Pulmonary artery endothelial cell (primary cell): ENCODE measurements at regions not wholly inside any gene's neighbourhood (a gene's known extent, or its start where the extent isn't known, plus 50 kb on each side); places are given as distances from the start of the nearest gene placed in this dataset.
A peak's percentile ranks its signal among the peaks of the same experiment; 100 is the strongest.

Experiments
- DNase-seq: peaks from one replicate; pipeline ENCODE4 v3.0.0-alpha.2; 2011; ENCODE audit warnings: low read depth, low spot score

DNA sequence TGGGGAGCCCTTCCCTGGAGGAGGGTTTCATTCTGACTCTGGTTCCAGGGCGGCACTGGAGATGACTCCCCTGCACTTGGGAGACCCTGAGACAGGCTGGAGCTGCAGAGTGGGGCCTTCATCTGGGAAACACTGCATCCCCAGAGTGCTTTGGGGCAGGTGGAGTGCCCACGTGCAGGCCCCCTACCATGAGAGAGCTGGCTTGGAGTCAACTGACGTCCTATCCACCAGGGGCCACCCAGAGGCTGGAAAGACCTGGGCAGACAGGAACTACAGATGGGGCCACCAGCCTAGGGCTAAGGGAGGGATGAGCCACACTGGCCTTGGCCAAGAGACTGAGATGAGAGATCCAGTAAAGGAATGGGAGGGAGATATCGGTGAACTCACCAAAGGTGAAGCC, 153.8 kb downstream of the ASB1 start:
- no peak for DNase-seq

DNA sequence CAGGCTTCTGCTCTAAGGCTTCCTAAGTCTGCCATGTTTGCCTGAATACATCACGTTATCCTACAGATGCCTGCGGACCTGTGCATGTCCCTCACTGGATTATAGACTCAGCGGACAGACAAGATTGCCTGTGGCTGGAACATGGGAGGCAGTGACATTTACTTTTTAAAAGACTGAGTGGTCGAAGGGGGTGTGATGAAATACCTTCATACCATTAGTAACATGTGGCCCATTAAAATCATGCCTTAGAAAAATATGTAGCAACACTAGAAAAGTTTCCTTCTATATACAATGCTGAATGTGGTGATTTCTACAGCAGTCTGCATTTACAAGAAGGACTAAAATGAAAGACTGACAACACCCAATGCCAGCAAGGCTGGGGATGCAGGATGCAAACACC, 154.4 kb downstream of the ASB1 start:
- no peak for DNase-seq

DNA sequence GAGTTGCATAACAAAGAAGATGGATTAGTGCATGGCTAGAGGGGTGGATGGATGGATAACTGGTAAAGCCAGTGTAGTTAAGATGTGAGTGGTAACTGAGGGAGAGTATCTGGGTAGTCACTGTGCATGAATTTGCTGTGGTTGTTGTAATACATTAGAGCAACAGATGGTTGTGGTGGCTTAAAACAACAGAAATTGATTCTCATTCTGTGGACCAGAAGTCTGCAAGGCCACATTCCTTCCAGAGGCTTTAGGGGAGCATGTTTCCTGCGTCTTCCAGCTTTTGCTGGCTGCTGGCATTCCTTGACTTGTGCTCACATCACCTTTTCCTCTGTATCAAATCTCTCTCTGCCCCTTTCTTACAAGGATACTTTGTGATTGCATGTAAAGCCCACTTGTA, 155.4 kb downstream of the ASB1 start:
- DNase-seq, result no peak

DNA sequence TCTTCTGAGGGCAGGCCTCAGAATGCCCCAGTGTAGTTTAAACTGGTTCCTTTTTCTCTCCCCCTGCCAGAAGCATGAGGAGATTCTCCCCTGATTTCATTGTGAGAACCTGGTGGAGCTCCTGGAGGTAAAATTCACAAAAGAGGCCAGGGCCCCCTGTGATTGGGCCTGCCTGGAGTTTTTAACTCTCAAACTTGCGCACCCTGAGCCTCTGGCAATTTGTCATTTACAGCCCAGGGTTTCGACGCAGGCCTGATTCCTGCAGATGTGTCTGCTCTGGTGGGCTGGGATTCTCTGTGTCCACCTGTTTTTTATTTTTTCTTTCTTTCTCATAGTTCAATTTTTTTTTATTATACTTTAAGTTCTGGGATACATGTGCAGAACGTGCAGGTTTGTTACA, 157.9 kb downstream of the ASB1 start:
- no peak for DNase-seq

DNA sequence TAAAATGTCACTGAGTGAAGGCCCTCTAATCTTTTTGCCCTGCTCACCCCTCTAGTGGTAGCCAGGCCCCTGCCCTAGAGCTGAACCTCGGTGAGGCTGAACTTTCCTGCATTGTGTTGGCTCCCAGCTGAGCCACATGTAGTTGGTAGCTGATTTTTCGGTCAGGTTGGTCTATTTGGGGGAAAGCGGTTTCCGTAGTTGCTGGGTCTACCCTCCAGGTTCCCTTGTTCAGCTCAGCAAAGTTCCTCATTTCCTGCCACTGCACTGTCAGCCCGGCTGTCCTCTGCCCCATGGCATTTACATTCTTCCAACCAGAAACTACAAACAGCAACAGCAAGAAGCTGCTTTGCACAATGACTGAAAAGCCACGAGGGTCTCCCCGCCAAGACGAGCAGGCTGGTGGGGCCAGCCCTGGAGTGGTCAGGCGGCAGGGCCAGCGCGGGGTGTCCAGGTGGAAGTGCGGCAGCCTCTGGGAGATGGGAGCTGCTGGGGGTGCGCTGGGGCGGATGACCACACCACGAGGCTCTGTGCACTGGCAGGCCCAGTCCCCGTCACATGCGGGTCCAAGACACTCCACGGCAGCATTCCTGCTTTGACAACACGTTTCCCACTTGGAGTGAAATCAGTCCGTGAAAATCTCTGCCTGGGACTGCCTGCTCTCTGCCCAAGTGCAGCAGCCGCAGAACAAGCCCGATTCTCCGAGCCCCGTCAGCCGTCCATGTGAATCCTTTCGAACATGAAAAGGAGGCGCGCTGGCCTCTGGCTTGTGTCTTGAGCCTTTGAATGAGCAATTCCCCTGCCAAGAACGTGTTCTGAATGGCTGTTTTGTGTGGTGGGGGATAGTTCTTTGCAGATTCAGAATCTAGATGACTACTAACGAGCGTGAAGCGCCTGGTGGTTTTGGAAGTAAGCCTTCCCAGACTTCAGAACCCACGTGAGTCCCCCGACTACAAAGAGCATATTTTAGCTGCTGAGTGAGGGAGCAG, 159.4 kb downstream of the ASB1 start:
- no peak for DNase-seq

DNA sequence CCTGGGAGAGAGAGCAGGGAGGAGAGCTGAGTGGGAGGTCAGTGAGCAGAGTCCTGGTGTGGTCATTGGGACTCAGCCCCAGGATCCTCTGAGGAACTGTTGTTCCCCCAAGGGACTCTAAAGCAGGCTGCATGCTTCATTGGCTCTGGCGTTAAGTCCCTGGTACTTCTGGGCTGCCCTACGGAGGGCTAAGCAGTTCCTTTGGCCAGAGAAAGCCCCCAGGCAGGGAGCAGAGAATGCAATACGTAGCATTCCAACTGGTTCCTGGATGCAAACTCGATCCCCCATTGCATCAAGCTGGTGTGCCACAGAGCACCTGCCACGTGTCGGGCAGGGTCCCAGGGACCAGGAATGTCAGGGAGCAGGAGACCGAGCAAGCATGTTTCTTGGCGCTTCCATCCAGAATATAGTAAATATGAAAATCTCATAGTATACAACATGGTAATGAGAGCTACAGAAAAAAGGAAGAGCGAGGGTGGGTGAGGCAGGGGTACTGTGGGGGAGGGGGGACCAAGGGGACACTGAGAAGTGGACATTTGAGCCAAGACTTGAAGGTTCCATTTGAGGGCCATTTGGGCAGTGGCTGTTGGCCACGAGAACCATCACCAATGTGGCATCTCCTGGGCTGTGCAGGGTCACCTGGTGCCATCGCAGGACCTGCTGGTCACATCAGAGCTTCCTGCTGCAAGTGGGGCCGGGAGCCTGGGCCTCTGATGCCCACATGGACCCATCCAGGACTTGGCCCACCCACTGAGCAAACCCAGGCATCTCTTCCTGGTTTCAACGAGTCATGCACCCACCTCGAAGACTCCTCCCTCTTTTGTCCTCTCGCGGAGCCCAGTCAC, 160.4 kb downstream of the ASB1 start:
- DNase-seq, result no peak

DNA sequence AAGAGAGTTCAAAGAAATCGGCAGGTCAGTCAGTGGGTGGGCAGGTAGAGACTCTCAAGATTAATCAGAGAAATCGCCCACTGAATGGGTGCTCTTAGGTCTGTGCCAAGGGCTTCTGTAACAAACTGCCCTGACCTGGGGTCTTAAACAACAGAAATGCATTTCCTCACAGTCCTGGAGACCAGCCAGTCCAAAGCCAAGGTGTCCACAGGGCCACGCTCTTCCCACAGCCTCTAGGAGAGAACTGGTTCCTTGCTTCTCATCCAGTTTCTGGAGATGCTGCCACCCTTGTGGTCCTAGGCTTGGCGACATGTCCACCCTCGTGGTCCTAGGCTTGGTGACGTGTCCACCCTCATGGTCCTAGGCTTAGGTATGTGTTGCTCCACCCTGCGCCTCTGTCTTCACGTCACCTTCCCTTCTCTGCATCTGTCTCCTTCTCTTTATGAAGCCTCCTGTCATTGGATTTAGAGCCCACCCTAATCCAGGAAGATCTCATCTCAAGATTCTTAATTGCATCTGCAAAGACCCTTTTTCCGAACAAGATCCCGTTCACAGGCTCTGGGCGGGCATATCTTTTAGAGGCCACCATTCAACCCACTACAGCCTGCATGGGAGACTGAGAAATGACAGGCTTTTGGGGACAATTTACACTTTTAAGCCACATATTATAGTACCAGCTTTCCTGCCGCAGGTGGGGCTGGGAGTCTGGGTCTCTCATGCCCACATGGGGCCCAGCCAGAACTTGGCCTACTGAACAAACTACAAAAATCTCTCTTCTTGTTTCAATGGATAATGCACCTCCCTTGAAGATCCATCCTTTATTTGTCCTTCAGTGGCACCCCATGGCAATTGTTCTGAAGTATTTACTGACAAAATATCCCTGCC, 161.3 kb downstream of the ASB1 start:
- no peak for DNase-seq

DNA sequence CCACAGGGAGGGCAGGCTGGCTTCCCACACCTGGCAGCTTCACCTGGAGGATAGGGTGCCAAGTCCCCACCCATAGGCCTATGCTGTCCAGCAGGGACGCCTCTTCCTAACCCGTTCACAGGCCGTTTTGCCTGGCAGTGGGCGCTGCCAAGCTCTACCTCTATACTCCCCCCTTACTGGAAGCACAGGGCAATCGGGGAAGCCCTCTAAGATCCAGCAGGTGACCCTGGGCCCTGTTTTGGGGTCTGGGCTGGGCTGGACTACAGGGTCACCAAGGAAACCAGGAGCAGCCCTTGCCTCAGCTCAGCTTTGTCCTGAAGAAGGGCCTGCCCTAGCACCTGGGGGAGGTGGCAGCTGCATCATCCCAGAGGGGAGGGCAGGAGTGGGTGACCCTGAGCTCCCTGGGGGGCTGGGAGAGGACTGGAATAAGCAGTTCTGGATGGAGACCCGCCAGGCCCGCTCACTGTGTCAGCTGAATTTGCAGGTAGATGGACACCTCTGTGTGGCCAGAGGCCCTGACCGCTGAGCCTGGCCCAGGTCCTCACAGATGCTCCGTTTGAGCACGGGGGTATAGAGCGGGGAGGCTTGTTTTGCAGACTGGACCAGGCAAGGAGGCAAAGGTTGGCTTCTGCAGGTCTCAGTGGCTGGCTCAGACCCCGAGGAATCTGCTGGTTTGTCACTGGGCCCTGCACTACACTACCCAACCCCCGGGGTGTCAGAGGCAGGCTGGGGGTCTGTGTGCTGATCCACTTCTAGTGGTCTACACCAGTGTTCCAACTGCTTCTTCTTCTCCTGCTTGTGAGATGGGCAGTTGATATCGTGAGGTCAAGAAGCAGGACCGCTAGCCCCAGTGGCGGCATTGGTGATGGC, 163.1 kb downstream of the ASB1 start:
- no peak for DNase-seq

DNA sequence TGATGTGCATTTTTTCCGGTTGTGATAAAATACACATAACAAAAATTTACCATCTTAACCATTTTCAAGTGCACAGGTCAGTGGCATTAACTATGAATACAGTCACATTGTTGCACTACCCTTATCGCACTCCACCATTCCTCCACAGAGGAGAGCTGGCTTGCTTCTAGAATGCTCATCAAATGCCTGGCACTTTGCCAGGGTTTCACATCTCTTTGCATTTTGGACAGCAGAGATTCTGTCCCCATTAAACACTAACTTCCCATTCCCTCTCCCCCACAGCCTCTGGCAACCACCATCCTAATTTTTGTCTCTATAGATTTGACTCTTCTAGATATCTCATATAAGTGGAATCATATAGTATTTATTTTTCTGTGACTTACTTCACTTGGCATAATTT, 165.0 kb downstream of the ASB1 start:
- no peak for DNase-seq

DNA sequence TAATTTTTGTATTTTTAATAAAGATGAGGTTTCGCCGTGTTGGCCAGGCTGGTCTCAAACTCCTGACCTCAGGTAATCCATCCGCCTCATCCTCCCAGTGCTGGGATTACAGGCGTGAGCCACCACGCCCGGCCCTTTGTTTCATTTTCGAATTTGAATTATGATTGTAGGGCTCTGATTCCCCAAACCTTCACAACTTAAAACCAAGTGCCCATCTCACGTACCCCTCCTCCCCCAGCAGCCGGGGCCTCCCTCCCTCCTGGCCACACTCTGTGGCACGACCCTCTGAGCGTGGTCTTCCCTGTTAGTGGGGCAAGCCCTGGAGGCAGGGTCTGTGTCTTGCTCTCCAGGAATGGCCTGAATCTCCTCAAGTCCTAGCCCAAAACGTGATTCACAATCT, 166.5 kb downstream of the ASB1 start:
- DNase-seq, result no peak

DNA sequence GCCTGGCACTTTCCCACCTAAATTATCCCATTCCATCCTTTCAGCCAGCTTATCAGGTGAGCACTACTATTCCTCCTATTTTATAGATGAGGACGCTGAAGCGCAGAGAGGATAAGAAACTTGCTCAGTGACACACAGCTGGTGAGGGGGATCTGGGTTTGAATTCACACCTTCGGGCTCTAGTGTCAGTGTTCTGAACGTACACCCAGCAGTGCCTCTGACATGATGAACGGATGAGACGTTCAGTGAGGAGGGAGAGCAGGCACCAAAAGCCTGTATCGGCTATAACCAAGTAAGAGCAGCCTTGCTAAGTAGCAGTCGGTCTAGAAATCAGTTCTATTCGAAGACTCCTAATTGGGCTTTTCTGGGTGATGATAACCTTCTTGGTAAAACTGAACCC, 167.0 kb downstream of the ASB1 start:
- DNase-seq, result no peak

DNA sequence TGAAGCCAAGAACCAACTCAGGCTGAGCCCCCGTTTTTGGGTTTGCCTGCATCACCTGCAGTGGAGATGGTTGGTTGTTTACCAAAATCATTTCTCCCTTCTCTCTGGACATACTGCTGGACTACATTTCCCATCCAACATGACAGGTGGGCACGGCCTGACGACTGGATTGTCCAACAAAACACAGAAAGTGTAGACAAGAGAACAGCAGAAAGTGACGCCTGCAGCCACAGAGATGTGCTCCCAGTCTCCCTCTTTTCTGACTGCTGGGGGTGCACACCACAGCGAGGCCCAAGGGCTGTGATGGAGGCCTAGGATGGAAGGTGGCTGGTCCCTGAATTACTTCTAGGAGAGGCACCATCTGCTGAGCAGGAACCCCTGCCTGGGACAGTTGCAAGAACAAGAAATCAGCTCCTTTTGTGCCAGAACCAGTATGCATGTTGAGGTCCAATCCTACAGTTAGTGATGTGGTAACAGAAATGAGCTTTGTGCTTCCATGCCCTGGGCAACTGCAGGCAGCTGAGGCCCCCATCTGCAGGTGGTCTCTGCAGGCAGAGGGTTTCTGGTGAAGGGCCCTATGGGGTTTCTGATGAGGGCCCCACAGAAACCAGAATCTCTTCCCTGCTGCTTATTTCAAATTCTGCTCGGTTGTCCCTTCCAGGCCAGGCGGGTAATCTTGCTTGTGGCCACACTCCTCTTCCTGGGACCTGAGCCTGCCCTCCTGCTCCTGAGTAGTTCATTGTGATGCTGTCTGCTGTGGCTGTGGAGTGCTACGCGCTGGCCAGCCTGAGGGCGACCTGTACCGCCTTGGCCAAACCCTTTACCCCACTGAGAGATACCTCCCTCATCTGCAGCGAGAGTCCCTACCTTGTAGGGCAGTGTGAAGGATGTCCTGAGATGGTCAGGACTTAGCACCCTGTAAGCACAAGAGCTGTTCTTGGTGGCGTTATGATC, 168.3 kb downstream of the ASB1 start:
- no peak for DNase-seq

DNA sequence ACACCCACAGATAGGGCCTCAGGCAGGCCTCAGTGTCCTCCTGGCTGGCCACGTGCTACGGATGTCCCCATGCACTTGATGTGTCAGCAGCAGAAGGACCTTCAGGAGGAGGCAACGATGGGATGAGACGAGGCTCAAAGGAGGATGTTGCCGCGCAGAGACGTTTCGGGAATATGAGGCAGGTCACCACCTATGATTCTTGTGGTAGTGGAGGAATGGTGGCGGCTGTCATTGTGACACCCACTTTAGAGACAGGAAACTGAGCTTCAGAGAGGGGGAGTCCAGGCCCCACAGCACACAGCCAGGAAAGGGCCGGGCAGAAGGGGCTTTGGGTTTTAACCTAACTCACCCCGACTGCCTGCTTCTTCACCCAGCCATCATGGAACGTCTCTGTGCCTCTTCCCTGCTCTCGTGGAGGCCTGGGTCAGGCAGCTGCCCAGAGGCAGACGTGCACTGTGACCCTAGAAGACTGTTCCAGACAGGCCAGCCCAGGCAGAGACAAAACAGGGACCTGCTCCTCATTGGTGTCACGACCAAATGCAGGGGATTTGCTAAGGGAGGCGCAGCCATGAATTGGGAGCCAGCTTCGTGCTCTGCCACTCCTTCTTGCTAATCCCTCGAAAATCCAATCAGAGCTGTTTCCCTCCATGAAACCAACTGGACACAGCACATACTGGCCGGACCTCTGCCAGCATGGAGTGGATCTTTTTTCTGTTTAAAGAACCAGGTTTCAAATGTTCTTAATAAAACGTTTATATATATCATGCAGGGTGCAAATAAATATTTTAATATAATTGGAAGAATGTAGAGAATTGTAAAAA, 169.2 kb downstream of the ASB1 start:
- DNase-seq, result no peak

DNA sequence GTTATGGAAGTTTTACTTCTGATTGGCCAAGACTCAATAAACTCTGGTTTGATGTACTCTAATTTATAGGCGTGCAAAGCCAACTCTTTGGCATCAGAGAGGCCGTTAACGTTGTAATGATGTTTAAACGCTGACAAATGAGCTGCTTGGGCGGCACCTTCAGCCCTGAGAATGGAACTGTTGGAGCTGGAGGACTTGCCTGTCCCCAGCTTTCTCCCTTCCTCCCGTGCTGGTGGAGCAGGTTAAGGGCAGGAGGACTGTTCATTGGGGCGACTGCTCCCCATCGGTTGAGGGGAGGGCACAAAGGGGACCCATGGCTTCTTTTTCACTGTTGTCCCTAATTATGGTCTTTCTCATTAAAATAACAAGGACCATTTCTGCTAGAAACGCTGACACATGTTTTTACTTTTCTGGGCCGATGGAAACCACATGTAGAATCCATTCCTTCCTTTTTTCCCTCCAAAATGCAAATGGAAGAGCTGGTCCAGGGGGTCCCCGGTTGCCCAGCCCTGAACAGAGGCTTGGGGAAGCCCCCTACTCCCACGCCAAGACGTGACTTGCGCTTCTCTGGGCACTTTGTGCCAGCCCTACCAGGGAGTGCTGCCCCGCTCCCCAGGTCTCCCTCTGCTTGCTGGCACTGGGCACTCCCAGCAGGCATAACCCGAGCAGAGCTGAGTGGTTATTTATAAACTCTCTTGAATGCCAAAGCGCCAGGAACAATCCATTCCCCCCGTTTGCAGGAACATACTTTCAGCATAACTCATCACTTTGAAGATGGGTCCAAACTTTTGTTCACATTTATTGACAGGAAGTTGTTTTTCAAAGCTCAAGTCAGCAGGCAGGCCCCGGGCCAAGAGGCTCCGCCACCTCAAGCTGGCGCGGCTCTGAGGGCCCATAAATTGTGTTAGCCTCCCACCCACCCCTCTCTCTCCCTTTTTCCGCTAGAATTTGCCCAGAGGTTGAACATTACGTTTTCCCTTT, 170.1 kb downstream of the ASB1 start:
- peak; percentile 90 for DNase-seq

DNA sequence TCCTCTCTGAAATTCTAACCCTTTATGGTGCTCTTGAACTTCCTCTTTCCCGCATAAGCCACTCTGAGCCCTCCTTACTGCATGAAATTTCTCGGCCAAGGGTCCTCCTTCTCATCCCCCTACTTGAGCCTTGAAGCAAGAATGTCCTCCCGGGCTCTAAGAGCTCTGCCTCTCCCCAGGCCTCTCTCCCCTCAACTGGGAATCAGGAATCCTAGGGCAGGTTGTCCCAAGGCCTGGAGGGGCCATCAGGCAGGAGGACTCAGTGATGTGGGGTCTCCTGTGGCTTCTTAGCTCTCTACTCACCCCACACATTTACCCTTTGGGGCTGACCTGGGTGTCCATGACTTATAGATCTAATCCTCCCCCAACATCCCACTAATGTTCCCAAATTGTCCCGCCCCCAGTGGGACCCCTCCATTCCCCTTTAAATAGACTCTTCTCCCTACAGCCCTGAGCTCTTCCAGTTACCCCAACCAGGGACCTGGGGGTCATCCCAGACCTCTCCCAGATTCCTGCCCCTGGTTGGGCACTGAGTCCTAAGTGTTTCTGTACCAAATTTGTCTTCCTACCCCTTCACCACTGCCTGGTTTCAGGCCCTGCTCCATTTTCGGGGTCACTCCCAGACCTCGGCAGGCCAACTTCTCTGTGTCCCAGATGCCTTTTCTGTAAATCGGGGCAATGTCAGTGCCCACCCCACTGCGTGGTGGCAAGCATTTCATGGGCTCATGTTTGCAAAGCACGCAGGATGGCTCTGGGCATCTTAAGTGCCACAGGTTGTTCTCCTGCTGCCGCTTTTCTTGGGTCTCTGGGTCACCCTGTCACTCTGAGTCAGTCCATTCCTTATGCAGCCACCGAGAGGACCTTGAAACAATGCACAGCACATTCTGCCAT, 171.2 kb downstream of the ASB1 start:
- no peak for DNase-seq
